ENCODE measurements at regions not wholly inside any gene's neighbourhood (a gene's known extent, or its start where the extent isn't known, plus 50 kb on each side); places are given as distances from the start of the nearest gene placed in this dataset.

- Histone ChIP-seq H3K4me1 (ENCODE audit: control insufficient read depth, insufficient read depth, low read length) (no peaks in the 10 kb centered on the region), H3K36me3 (ENCODE audit: control insufficient read depth, insufficient read depth, low read length) (no peaks in the 10 kb centered on the region), H3K4me3 (ENCODE audit: insufficient read depth, low read depth, low read length) (no peak overlapping the region), H3K27me3 (ENCODE audit: control insufficient read depth, insufficient read depth, low read length, poor library complexity, severe bottlenecking) (no peaks in the 10 kb centered on the region), H3K9me3 (ENCODE audit: control insufficient read depth, low read length) (no peaks in the 10 kb centered on the region), H3K27ac (ENCODE audit: insufficient read depth, low read depth, low read length, poor library complexity, severe bottlenecking) (no peak overlapping the region)
- 89 to 97% methylated on average over 2 to 3 of the region's 3 CpGs for WGBS, 2 experiments
Measured at GRCh38 chr13:73266640-73267180, 207.9 kb downstream of the KLF5 start.

DNA sequence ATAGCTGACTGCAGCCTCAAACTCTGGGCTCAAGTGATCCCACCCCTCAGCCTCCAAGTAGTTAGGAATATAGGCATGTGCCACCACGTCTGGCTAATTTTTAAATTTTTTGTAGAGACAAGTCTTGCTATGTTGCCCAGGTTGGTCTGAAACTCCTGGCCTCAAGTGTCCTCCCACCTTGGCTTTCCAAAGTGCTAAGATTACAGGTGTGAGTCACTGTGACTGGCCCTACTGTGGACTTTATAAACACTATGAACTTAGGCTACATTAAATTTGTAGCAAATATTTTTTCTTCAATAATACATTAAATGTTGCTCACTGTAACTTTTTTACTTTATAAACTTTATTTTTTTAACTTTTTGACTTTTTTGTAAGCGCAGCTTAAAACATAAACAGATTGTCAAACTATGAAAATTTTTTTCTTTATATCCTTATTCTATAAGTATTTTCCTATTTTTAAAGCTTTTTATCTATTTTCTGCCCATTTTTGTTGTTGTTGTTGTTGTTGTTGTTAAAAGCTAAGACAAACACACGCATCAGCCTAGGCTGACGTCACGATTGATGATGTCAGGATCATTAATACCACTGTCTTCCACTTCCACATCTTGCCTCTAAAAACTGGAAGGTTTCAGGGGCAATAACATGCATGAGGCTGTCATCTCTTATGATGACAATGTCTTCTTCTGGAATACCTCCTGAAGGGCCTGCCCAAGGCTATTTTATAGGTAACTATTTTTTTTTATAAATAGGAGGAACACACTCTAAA is 204.2 kb downstream of the KLF5 start:
- Histone ChIP-seq H3K4me1 (ENCODE audit: control insufficient read depth, insufficient read depth, low read length) (peaks cover 6% of the 10 kb centered on the region), H3K4me3 (ENCODE audit: insufficient read depth, low read depth, low read length) (no peak overlapping the region), H3K27me3 (ENCODE audit: control insufficient read depth, insufficient read depth, low read length, poor library complexity, severe bottlenecking) (no peaks in the 10 kb centered on the region), H3K36me3 (ENCODE audit: control insufficient read depth, insufficient read depth, low read length) (no peaks in the 10 kb centered on the region), H3K9me3 (ENCODE audit: control insufficient read depth, low read length) (no peaks in the 10 kb centered on the region), H3K27ac (ENCODE audit: insufficient read depth, low read depth, low read length, poor library complexity, severe bottlenecking) (no peak overlapping the region)
- WGBS, 2 experiments, result 89% methylated on average over 4 of the region's 5 CpGs

GRCh38 chr13:73261739-73262216 is 203.0 kb downstream of the KLF5 start:
- H3K36me3 ChIP-seq (ENCODE audit: control insufficient read depth, insufficient read depth, low read length), result no peaks in the 10 kb centered on the region
- H3K9me3 ChIP-seq (ENCODE audit: control insufficient read depth, low read length), result no peaks in the 10 kb centered on the region
- no peak overlapping the region for H3K27ac ChIP-seq (ENCODE audit: insufficient read depth, low read depth, low read length, poor library complexity, severe bottlenecking)
- WGBS, 2 experiments, result 70 to 92% methylated on average over 3 to 4 of the region's 4 CpGs
- H3K4me3 ChIP-seq (ENCODE audit: insufficient read depth, low read depth, low read length), result no peak overlapping the region
- H3K4me1 ChIP-seq (ENCODE audit: control insufficient read depth, insufficient read depth, low read length), result peaks cover 6% of the 10 kb centered on the region
- no peaks in the 10 kb centered on the region for H3K27me3 ChIP-seq (ENCODE audit: control insufficient read depth, insufficient read depth, low read length, poor library complexity, severe bottlenecking)

- no peak overlapping the region for H3K27ac ChIP-seq (ENCODE audit: insufficient read depth, low read depth, low read length, poor library complexity, severe bottlenecking)
- H3K4me3 ChIP-seq (ENCODE audit: insufficient read depth, low read depth, low read length), result no peak overlapping the region
- peaks cover 6% of the 10 kb centered on the region for H3K4me1 ChIP-seq (ENCODE audit: control insufficient read depth, insufficient read depth, low read length)
- H3K9me3 ChIP-seq (ENCODE audit: control insufficient read depth, low read length), result no peaks in the 10 kb centered on the region
- no peaks in the 10 kb centered on the region for H3K36me3 ChIP-seq (ENCODE audit: control insufficient read depth, insufficient read depth, low read length)
- H3K27me3 ChIP-seq (ENCODE audit: control insufficient read depth, insufficient read depth, low read length, poor library complexity, severe bottlenecking), result no peaks in the 10 kb centered on the region
- 69 to 76% methylated on average over 11 to 13 of the region's 14 CpGs for WGBS, 2 experiments
Measured at GRCh38 chr13:73259061-73260017, 200.5 kb downstream of the KLF5 start.

DNA sequence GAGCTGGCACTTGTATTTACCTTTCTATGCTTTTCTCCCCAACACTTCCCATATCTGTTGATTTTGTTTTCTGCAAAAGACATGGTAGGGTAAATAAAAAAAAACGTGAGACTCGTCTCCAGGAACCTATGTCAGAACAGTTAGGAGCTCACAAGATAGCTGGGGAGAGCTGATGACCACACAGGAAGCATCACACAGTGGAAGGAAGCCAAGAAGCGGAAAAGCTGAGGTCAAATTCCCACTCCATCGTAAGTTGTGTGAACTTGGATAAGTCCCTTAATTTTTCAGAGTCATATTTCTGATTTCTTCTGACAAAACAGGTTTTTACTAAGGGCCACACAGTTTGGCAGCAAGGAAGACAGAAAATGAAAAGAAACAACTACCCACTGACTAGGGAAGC is 199.6 kb downstream of the KLF5 start:
- H3K4me3 ChIP-seq (ENCODE audit: insufficient read depth, low read depth, low read length), result no peak overlapping the region
- H3K4me1 ChIP-seq (ENCODE audit: control insufficient read depth, insufficient read depth, low read length), result peaks cover 6% of the 10 kb centered on the region
- no peaks in the 10 kb centered on the region for H3K9me3 ChIP-seq (ENCODE audit: control insufficient read depth, low read length)
- H3K27ac ChIP-seq (ENCODE audit: insufficient read depth, low read depth, low read length, poor library complexity, severe bottlenecking), result no peak overlapping the region
- WGBS, 2 experiments, result 94 to 95% methylated on average over 4 of the region's 4 CpGs
- H3K36me3 ChIP-seq (ENCODE audit: control insufficient read depth, insufficient read depth, low read length), result no peaks in the 10 kb centered on the region
- no peaks in the 10 kb centered on the region for H3K27me3 ChIP-seq (ENCODE audit: control insufficient read depth, insufficient read depth, low read length, poor library complexity, severe bottlenecking)

DNA sequence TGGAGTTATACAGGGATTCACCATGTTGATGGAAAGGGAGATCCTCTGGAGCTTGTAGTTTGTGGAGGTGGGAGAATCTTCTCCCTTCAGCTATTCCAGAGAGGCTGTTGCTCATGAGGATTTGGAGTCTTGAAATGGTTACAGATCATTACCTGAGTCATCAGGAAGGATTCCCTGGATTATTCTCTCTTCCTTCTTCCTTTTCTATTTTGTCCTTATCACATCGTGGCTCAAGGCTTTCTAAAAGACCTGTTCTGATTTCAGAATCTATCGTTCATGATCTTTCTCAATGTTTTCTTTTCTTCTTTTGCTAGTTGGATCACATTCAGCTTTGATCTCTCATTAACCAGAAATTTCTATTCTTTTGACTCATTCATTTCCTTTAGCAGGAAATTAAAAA is 196.0 kb downstream of the KLF5 start:
- no peak overlapping the region for H3K27ac ChIP-seq (ENCODE audit: insufficient read depth, low read depth, low read length, poor library complexity, severe bottlenecking)
- no peaks in the 10 kb centered on the region for H3K36me3 ChIP-seq (ENCODE audit: control insufficient read depth, insufficient read depth, low read length)
- WGBS, 2 experiments, result 93 to 96% methylated on average over 2 of the region's 2 CpGs
- no peaks in the 10 kb centered on the region for H3K9me3 ChIP-seq (ENCODE audit: control insufficient read depth, low read length)
- no peaks in the 10 kb centered on the region for H3K27me3 ChIP-seq (ENCODE audit: control insufficient read depth, insufficient read depth, low read length, poor library complexity, severe bottlenecking)
- H3K4me3 ChIP-seq (ENCODE audit: insufficient read depth, low read depth, low read length), result no peak overlapping the region
- peaks cover 9% of the 10 kb centered on the region for H3K4me1 ChIP-seq (ENCODE audit: control insufficient read depth, insufficient read depth, low read length)

DNA sequence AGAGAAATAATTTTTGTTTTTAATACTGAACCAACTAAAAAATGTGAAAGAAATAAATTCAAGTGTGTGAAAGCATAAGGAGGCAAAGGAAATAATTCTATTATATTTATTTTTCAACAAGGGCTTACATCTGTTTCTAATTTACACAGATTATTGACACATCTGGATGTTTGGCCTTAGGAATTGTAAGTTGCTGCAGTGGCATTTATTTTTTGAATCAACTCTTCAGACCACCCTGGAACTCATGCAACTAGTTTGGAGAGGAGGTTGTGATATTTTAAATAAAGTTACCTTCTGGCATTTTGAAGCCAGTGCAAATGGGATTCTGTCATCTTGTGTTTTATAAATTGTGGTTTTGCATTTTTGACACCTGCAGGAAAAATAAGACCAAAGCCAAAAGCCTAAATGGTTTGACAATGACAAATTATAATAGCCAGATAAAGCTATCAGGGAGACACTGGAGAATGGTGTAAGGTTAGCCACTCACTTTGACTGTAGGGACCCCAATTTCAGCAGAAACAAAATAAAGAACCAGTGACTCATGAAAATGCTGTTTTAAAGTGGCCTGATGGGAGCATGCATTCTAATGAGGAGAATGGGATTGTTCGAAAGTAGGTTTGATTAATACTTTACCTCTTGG is 192.9 kb downstream of the KLF5 start:
- Histone ChIP-seq H3K27me3 (ENCODE audit: control insufficient read depth, insufficient read depth, low read length, poor library complexity, severe bottlenecking) (no peaks in the 10 kb centered on the region), H3K4me3 (ENCODE audit: insufficient read depth, low read depth, low read length) (no peak overlapping the region), H3K9me3 (ENCODE audit: control insufficient read depth, low read length) (no peaks in the 10 kb centered on the region), H3K36me3 (ENCODE audit: control insufficient read depth, insufficient read depth, low read length) (no peaks in the 10 kb centered on the region), H3K4me1 (ENCODE audit: control insufficient read depth, insufficient read depth, low read length) (peaks cover 5% of the 10 kb centered on the region), H3K27ac (ENCODE audit: insufficient read depth, low read depth, low read length, poor library complexity, severe bottlenecking) (no peak overlapping the region)
- 93 to 94% methylated on average over 1 of the region's 1 CpG for WGBS, 2 experiments

GRCh38 chr13:73250061-73250460 is 191.3 kb downstream of the KLF5 start:
- Histone ChIP-seq H3K4me1 (ENCODE audit: control insufficient read depth, insufficient read depth, low read length) (peaks cover 5% of the 10 kb centered on the region), H3K9me3 (ENCODE audit: control insufficient read depth, low read length) (no peaks in the 10 kb centered on the region), H3K27ac (ENCODE audit: insufficient read depth, low read depth, low read length, poor library complexity, severe bottlenecking) (no peak overlapping the region), H3K4me3 (ENCODE audit: insufficient read depth, low read depth, low read length) (no peak overlapping the region), H3K27me3 (ENCODE audit: control insufficient read depth, insufficient read depth, low read length, poor library complexity, severe bottlenecking) (no peaks in the 10 kb centered on the region), H3K36me3 (ENCODE audit: control insufficient read depth, insufficient read depth, low read length) (no peaks in the 10 kb centered on the region)
- 90 to 94% methylated on average over 7 of the region's 7 CpGs for WGBS, 2 experiments

DNA sequence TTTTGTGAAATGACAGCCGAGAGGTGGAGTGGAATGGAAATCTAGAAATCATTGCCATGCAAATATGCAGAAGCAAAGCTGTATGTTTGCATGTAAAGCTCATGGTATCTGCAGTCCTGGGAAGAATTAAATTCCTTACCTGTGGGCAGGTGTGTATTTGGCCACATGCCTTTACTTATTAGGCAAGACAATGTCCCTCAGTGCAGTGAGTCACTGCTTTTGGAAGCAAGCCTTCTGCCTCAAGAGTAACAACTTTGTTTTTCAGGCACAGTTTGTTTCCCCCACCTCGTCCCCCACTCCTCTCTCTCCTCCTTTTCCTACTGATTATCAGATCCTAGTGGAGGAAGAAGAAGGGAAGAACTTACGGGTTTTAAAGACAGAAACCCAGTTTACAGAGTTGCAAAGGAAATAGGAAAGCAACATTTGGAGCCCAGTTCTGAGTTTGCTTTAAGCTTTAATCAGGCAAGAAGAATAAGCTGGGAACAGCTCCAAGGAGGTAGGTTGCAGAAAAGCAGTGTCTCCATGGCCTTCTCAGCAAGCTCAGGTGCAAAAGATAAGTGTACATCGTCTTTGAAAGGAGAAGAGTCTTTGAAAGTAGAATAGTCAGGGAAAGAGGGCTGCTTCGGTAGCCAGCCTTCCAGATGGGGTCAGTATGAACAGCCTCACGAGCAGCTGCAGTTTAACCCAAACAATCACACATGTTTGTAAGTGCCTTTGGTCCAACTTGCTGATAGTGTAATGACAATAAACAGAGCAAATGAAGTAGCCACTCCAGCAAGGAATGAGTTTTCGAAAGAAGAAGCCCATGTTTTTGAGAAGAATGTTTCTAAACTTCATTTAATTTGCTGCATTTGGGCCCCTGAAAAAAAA is 190.1 kb downstream of the KLF5 start:
- Histone ChIP-seq H3K36me3 (ENCODE audit: control insufficient read depth, insufficient read depth, low read length) (no peaks in the 10 kb centered on the region), H3K27ac (ENCODE audit: insufficient read depth, low read depth, low read length, poor library complexity, severe bottlenecking) (no peak overlapping the region), H3K27me3 (ENCODE audit: control insufficient read depth, insufficient read depth, low read length, poor library complexity, severe bottlenecking) (no peaks in the 10 kb centered on the region), H3K4me1 (ENCODE audit: control insufficient read depth, insufficient read depth, low read length) (peaks cover 5% of the 10 kb centered on the region), H3K9me3 (ENCODE audit: control insufficient read depth, low read length) (no peaks in the 10 kb centered on the region), H3K4me3 (ENCODE audit: insufficient read depth, low read depth, low read length) (no peak overlapping the region)
- WGBS, 2 experiments, result 65 to 68% methylated on average over 7 of the region's 7 CpGs

All from ectodermal cell (in vitro differentiated cells).